ENCODE measurements at regions not wholly inside any gene's neighbourhood (a gene's known extent, or its start where the extent isn't known, plus 50 kb on each side); places are given as distances from the start of the nearest gene placed in this dataset.
A peak's percentile ranks its signal among the peaks of the same experiment; 100 is the strongest.

DNA sequence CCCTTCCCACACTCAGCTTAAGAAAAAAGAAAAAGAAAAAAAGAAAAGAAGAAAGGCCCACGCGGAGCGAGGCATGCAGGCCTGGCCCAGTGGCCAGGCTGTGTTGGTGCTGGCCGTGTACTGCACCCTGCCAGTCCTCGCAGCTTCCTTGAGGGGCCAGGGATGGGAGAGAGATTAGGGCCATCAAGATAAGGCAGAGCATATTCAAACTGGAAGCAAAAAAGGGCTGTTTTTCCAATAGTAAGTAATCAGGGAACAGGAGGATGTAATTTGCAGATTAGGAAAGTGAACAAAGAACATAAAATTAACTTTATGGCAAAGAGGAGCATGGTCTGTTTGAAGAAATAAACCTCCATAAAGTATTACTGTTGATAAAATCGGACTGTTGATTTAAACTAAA lies 319.6 kb upstream of the CLINT1 start:
- no peak for DNase-seq

GRCh38 chr5:158177146-158177545 lies 318.2 kb upstream of the CLINT1 start:
- DNase-seq = no peak

- no peak for DNase-seq
Observed at GRCh38 chr5:158175934-158176481, 317.1 kb upstream of the CLINT1 start.

- DNase-seq = peak; percentile 45
Observed at GRCh38 chr5:158174918-158175851, 316.2 kb upstream of the CLINT1 start.

GRCh38 chr5:158174026-158174425 lies 315.1 kb upstream of the CLINT1 start:
- DNase-seq = no peak

GRCh38 chr5:158172005-158172404 lies 313.1 kb upstream of the CLINT1 start:
- DNase-seq = no peak

DNA sequence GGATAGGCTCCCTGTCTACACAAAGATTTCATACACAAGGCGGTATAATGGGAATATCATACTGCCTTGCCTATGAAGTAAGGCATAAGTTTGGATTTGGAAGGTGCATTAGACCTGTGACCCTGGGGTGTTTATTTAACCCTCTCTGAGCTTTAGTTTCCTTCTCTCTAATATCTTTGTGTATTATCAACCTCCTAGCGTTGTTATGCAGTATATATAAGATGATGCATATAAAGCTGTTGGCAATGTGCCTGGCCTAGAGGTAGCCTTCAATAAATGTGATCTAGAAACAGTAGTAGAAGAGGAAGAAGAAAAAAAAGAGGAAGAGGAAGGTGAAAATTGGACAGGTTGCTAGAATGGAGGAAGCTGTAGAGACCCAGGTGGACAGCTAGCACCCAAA lies 311.6 kb upstream of the CLINT1 start:
- no peak for DNase-seq

DNA sequence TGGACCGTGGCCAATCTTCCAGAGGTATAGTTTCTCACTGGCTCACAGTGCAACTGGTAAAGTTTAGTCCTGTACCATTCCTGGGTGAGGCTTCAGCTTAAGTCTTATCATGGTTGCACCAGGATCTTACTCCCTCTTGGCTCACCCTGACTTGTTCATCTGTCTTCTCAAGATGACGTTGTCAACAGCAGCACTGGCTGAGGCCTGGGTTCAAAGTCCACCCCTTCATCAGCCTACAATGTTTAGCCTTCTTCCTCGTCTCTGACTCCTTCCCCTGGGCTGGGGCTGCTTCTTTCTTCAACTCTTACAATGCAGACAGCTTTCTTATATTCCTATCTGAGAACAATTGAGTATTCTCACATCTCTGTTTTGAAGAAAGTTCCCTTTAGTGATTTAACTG lies 311.1 kb upstream of the CLINT1 start:
- no peak for DNase-seq

DNA sequence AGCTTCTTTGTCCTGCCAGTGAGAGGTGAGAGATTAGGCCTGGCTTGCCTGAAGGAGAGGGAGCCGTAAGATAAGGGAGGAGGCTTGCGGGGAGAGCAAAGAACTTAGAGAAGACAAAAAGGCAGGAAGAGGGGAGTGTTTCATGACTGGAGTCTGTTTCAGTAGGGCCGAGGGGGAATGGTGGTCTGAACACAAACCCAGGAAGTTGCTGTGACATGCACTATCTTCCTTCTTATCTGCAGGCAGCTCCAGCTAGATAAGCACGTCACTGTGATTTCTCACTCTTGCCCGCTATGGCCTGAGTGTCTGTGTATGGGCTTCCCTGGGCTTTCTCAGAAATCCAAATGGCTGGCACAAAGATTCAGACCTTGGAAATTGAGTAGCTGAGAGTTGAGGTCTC lies 307.5 kb upstream of the CLINT1 start:
- DNase-seq = no peak

DNA sequence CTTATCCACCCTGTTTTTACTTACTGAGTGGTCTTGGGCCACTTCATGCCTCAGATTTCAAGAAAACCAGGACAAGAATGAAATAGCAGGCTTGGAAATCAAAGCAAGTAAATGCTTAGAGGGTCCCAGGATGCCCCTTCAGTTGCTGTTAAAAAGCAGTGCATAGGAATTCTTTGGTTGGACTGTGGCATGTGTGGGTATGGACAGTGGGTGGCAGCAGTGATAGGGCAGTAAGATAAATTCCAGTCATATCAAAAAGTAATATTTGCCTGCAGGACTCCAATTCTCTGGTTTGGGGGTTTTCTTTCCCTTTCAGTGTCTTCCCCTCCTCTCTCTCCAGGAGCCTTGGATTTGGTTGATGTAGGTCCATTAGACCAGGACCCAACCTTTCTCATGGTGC lies 306.7 kb upstream of the CLINT1 start:
- DNase-seq = no peak

- no peak for DNase-seq
Observed at GRCh38 chr5:158164296-158165047, 305.5 kb upstream of the CLINT1 start.

- no peak for DNase-seq
Observed at GRCh38 chr5:158163451-158164295, 304.7 kb upstream of the CLINT1 start.

- DNase-seq = no peak
Observed at GRCh38 chr5:158162479-158163034, 303.6 kb upstream of the CLINT1 start.

- DNase-seq = no peak
Observed at GRCh38 chr5:158162026-158162425, 303.1 kb upstream of the CLINT1 start.

DNA sequence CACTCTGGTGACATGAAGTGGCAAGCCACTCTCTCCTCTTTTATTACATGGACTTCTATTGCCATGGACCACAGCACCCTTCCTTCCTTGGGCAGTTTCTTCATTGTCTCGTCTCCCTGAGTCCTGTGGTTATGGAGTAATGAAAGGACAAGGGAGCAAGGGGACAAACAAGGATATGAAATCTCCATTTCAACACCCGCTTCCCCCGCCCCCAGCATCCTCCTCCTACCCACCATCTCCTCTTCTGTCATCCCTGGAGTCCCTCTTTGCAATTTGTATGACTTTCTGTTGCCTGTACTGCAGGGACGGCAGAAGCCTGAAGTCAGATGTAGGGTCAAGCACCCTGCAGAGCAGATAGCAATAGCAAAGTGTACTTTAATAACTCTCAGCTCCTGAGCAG lies 300.7 kb upstream of the CLINT1 start:
- DNase-seq = no peak

- DNase-seq = no peak
Observed at GRCh38 chr5:158155811-158156505, 297.0 kb upstream of the CLINT1 start.

- DNase-seq = no peak
Observed at GRCh38 chr5:158155067-158155466, 296.1 kb upstream of the CLINT1 start.

GRCh38 chr5:158154226-158155005 lies 295.5 kb upstream of the CLINT1 start:
- DNase-seq = no peak

DNA sequence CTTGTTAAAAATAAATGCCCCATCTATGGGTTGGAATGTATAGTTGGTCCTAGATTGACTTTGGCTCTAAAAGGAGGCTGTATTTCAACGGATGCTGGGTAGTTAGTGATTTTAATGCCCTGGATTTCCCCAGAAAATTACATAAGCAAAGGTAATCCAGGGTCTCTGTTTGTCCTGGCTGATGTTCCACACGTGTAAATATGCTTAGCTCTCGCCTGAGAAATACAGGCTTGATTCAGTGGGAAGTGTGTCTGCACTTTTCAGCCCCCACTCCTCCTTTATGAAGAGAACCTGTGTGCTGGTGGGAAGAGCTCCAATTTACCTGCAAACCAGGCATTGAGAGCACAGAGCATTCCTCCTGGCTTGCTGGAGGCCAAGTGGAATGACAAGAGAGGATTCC lies 294.6 kb upstream of the CLINT1 start:
- DNase-seq = no peak

- DNase-seq = no peak
Observed at GRCh38 chr5:158152136-158152535, 293.2 kb upstream of the CLINT1 start.

DNA sequence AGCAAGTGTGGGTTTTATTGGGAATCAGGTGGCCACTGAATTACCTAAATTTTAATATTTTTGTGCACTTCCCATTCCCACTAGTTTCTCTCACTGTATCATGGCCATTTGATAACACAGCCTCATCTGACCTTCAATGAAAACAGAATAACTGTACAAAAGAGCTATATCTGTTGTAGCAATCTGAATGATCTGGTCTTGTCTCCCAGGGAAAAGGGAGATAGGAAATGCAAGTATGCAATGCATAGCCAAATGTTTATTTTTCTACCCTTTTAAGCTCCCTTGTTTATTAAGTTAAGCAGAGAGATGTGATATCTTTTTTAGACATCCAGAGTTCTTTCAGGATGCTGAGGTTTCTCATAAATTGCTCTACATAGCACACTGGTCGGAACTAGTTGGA lies 288.3 kb upstream of the CLINT1 start:
- no peak for DNase-seq
